Endothelial cell of umbilical vein (primary cell): ENCODE measurements at regions not wholly inside any gene's neighbourhood (a gene's known extent, or its start where the extent isn't known, plus 50 kb on each side); places are given as distances from the start of the nearest gene placed in this dataset.

Experiments used
- CTCF ChIP-seq, 2 donors: IDR thresholded peaks; 1 replicate in 1 of 2; 2 replicates in 1 of 2; pipeline ENCODE4 v1.5.1; 2011; ENCODE audit warnings: low read length in 2 of 2, mild to moderate bottlenecking in 2 of 2, moderate library complexity in 2 of 2, control low read depth in 1 of 2, inconsistent platforms in 1 of 2, low read depth in 1 of 2; ENCODE audit not compliant: insufficient read depth in 1 of 2; ENCODE audit errors: extremely low read depth in 1 of 2
- MAX ChIP-seq: IDR thresholded peaks from 2 replicates; pipeline ENCODE4 v1.6.1; 2011; ENCODE audit not compliant: insufficient read depth, insufficient read length

- TF ChIP-seq CTCF (IDR thresholded peaks at IDR 0.05; ENCODE audit: extremely low read depth in 1 of 2, insufficient read depth in 1 of 2, low read depth in 1 of 2, low read length in 2 of 2) (no peak), MAX (no peak)
Observed at GRCh38 chr6:863831-864230, 170.9 kb upstream of the EXOC2 start.
